NCI-H2196 treated with DMSO at 0.1 percent for 48 hours (cell line): ENCODE measurements at regions not wholly inside any gene's neighbourhood (a gene's known extent, or its start where the extent isn't known, plus 50 kb on each side); places are given as distances from the start of the nearest gene placed in this dataset.
"Not testable (repeated sequence)": the region's sequence is repeated elsewhere in the genome, so short reads cannot be mapped to it uniquely, and the experiment has no call there.

Experiments used
- DNase-seq: peaks from one replicate; lab custom pipeline; 2025; ENCODE audit not compliant: unreplicated experiment; lab: John Stamatoyannopoulos, UW

- DNase-seq = no peak
Measured at GRCh38 chr7:80082213-80082612, 52.4 kb upstream of the GNAI1 start.

- DNase-seq = no peak
Measured at GRCh38 chr7:80078886-80079285, 55.7 kb upstream of the GNAI1 start.

DNA sequence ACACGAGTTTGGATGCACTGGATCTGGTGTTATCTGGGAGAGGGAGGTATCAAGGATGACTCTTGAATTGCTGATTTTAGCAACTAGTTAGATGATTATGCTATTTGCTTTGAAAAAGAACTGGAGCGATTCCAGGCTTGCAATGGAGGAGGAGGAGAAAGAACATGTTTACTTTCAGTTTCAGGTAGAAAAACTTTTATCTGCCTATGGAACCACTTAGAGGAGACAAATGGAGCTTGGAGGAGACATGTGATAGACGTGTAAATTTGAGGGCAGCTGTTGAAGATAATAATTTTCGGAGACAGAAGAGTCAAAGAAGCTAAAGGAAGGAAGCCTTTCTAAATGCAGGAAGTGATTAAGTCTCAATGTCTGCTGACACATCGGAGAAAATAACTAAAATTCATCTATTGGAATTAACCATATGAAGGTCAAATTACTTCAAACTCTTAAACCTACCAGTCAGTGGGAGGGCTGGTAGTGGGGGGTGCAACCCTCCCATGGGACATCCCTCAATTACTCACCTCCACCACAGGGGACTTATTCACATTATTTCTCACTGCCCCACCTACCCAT, 56.4 kb upstream of the GNAI1 start:
- DNase-seq = no peak

DNA sequence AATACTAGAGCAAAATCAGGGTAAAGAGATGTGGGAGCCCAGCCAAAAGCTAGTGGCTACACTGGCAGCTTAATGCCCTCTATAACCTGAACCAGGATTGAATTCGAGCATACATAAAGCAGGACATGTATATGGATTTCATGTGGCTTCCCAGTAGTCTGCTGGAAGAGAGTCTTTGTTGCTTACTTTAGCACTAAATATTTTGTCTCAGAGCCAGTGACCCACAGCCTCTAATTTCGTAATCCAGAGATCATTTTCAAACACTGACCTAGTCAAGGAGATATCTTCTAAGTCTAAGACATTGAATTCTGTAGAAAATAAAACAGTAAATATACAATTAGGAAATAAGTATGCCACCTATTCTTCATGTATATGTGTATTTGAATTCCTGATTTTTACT, 64.2 kb upstream of the GNAI1 start:
- DNase-seq = no peak

DNA sequence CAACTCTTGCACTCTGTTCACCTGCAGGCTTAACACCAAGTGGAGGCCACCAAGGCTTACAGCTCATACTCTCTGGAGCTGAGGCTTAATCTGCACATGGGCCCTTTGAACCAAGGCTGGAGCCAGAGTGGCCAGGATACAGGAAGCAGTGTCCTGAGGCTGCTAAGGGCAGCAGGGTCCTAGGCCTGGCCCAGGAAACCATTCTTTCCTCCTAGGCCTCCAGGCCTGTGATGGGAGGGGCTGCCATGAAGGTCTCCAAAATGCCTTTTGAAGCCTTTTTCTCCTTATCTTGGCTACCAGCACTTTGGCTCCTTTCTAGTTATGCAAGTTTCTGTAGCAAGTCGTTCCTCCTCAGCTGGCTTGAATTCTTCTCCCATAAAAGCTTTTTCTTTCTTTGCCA, 68.0 kb upstream of the GNAI1 start:
- no peak for DNase-seq

- no peak for DNase-seq
Measured at GRCh38 chr7:80063834-80064233, 70.8 kb upstream of the GNAI1 start.

DNA sequence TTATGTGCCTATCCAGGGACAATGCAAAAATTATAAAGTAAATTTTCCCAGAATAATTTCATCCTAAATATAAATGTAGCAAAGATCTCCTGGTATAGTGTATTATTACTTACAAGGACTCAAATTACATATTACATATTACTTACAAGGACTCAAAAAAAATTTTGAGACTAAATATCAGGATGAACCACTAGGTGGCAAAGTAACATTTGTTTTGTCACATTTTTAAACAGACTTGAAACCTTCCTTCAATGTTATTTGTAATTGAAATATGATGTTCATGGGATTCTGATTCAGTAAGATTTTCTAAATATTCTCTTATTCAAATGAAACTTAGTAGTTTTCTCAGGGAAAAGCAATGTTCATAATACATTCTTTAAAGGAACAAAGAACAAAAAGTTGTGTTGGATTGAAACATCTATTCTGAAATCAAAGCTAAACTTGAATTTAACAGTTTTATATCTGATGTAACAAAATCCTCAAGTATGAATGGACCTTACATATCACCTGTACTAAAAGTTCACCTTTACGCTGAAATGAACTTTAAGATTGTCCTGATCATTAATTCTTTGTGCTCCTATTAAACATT, 74.3 kb upstream of the GNAI1 start:
- DNase-seq = no peak

GRCh38 chr7:80057488-80057887, 77.1 kb upstream of the GNAI1 start:
- DNase-seq = no peak

DNA sequence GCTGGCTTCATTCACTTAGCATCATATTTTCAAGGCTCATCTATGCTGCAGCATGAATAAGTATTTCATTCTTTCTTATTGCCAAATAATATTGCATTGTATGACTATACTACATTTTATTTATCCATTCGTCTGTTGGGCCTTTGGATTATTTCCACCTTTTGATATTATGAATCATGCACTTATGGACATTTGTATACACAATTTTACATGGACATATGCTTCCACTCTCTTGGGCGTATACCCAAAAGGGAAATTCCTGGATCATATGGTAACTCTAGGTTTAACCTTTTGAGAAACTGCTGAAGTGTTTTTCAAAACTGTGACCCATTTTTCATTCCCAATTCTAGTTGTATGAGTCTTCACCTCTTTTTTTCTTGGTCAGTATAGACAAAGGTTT, 80.3 kb upstream of the GNAI1 start:
- no peak for DNase-seq

- DNase-seq = no peak
Measured at GRCh38 chr7:80053124-80053523, 81.5 kb upstream of the GNAI1 start.

DNA sequence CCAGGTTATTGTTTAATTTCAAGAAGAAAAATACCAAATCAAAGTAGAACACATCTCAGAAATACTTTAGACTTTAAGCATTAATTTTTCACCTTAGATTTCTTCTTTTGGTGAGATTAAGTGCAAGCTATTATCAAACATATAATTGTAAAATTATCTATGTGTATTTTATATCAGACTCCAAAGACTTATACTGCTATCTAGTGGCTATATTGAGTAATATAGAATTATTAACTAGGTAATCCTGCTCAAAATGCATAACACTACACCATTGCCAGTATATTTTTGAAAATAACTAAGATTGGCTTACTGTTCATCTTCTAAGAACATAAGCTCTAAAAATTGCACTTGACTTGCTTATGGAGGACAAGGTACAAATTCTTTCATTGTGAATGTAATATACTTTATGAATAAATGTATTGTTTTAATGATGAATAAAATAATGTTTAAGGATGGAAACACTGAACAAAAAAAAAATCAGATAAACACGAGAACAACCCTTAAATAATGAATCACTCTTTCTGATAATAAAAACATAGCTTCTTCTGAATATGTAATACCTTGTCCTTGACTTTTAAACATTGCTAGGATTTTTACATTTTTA, 86.7 kb upstream of the GNAI1 start:
- DNase-seq = no peak

DNA sequence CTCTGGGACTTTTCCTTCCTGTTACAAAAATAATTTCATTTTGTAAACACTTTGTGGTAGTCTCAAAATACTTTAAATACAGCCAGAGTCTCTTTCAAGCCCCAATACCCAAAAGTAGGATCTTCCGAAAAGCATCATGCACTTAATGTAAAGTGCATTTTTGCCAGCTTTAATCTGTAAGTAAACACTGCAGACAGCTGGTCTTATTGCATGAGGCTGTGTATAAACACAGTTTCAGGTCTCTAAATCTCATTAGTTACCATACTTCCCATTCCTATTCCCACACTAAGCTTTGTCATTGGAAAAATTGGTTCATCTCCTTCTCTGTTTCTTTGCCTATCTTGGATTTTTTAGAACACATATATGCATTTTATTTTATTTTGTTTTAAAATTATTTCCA, 87.6 kb upstream of the GNAI1 start:
- no peak for DNase-seq

DNA sequence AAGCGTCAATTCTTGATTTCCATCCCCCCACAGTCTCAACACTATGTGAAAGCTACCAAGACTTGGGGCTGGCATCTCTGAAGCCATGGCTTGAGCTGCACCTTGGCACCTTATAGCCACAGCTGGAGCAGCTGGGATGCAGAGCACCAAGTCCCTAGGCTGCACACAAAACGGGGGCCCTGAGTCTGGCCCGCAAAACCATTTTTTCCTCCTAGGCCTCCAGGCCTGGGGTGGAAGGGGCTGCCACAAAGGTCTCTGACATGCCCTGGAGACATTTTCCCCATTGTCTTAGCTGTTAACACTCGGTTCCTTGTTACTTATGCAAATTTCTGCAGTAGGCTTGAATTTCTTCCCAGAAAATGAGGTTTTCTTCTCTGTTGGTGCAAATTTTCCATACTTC, 89.8 kb upstream of the GNAI1 start:
- no peak for DNase-seq

DNA sequence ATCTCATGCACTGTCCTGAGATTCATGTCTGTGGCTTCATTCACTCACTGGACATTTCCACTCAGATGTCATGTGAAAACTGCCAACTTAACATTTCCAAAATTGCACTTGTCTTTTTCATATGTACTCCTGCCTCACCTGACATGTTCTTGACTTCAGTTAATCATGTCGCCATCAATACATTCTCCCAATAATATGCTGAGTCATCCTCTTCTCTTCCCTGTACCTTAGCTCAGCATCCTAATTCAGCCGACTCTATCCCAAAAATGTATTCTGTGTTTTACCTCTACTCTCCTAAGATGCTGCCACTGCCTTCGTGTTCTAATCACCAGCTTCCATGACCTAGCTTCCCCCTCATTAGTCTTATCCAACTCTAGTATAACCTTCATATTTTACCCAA, 93.9 kb upstream of the GNAI1 start:
- no peak for DNase-seq

DNA sequence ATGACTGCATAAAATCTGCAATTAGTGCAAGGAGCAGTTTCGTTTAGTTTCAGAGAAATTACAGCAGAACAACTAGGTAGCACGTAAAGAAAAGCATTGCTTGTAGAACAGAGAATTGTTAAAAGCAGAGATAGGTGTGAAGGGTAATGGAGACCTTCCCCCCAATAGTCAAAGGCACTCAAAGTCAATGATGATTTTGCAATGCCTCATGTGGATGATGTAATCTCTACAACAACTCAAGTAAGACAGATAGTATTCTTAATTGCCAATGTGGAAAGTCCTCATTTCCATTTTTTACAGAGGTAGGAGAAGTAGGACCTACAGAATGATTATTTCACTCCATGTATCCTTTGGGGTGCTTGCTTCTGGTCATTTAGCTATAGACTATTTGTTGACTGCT, 94.3 kb upstream of the GNAI1 start:
- no peak for DNase-seq

GRCh38 chr7:80039251-80039884, 95.3 kb upstream of the GNAI1 start:
- DNase-seq = no peak

DNA sequence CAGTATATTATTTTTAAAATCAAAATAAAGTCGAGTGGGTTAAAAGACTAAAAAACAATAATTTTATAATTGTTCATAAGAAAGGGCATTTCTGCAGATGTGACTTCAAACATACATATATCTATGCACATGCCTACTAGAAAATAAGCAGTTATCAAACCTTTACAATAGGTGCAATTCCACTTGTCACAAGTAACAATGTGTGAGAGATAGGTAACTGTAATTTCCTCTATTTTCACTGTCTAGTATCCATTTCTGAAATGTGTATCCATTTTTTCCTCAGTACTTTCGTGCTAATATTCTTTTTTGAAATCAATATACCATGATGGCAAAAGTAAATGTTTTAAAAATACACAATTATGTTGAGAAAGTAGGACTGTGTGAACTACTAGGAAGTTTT, 96.9 kb upstream of the GNAI1 start:
- DNase-seq = no peak

GRCh38 chr7:80036107-80036506, 98.5 kb upstream of the GNAI1 start:
- DNase-seq = no peak

DNA sequence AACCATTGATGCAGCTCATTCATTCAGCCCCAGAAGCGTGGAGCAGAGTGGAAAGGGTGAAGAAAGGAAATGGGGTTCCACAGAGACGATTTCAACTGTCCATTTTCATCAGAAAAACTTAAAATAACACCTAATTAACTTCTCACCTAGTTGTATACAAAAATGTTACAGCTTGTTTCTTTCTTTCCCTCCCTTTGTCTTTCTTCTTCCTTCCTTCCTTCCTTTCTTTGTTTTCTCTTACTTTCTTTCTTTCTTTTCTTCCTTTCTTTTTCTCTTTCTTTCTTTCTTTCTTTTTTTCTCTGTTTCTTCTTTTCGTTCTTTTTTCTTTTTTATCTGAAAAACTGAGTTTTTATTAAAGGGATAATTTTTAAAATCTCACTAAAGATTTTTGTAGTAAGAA, 105.9 kb upstream of the GNAI1 start:
- DNase-seq = no peak

GRCh38 chr7:80027611-80028173, 106.9 kb upstream of the GNAI1 start:
- no peak for DNase-seq

DNA sequence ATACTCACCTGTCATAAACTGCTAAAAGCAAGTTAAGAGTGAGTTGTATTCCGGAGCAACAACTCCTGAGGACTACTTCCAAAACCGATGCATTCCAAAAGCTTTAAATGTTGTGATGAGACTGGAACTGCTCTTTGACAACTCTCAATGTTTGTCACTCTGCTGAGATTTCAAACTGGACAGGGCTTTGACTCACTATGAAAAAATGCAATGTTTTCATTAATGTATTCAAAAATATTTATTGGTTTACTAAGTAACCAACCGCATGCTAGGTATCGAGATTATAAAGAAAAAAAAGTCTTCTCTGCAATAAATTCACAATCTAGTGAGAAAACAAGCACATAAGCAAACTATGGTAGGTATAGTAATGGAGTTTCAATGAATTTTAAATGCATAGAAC, 107.9 kb upstream of the GNAI1 start:
- no peak for DNase-seq

GRCh38 chr7:80020277-80020676, 114.4 kb upstream of the GNAI1 start:
- DNase-seq = not testable (repeated sequence)
